ENCODE measurements at regions not wholly inside any gene's neighbourhood (a gene's known extent, or its start where the extent isn't known, plus 50 kb on each side); places are given as distances from the start of the nearest gene placed in this dataset.

GRCh38 chr13:60214213-60215055, 50.7 kb upstream of the DIAPH3 start:
- Mint-ChIP-seq H3K27me3 (ENCODE audit: low read depth) (no peaks in the 10 kb centered on the region), H3K27ac (no peak overlapping the region), H3K4me3 (no peak overlapping the region), H3K9me3 (no peaks in the 10 kb centered on the region), H3K36me3 (no peaks in the 10 kb centered on the region), H3K4me1 (peaks cover 5% of the 10 kb centered on the region)
- ChIA-PET POLR2A (no interaction called here), CTCF (no interaction called here)
- no peak for TF ChIP-seq EMX1 (CRISPR knock-in tag; IDR thresholded peaks at IDR 0.05)
- no peak for TF ChIP-seq IRF2 (CRISPR knock-in tag; IDR thresholded peaks at IDR 0.05; ENCODE audit: borderline replicate concordance, low read depth)
- TF ChIP-seq ZNF512 (CRISPR knock-in tag; IDR thresholded peaks at IDR 0.05; ENCODE audit: borderline replicate concordance) = no peak
- TF ChIP-seq, protein P1, sequence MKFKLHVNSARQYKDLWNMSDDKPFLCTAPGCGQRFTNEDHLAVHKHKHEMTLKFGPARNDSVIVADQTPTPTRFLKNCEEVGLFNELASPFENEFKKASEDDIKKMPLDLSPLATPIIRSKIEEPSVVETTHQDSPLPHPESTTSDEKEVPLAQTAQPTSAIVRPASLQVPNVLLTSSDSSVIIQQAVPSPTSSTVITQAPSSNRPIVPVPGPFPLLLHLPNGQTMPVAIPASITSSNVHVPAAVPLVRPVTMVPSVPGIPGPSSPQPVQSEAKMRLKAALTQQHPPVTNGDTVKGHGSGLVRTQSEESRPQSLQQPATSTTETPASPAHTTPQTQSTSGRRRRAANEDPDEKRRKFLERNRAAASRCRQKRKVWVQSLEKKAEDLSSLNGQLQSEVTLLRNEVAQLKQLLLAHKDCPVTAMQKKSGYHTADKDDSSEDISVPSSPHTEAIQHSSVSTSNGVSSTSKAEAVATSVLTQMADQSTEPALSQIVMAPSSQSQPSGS (CRISPR knock-in tag; IDR thresholded peaks at IDR 0.05; ENCODE audit: borderline replicate concordance, low read depth) = no peak
- TF ChIP-seq, protein P2, sequence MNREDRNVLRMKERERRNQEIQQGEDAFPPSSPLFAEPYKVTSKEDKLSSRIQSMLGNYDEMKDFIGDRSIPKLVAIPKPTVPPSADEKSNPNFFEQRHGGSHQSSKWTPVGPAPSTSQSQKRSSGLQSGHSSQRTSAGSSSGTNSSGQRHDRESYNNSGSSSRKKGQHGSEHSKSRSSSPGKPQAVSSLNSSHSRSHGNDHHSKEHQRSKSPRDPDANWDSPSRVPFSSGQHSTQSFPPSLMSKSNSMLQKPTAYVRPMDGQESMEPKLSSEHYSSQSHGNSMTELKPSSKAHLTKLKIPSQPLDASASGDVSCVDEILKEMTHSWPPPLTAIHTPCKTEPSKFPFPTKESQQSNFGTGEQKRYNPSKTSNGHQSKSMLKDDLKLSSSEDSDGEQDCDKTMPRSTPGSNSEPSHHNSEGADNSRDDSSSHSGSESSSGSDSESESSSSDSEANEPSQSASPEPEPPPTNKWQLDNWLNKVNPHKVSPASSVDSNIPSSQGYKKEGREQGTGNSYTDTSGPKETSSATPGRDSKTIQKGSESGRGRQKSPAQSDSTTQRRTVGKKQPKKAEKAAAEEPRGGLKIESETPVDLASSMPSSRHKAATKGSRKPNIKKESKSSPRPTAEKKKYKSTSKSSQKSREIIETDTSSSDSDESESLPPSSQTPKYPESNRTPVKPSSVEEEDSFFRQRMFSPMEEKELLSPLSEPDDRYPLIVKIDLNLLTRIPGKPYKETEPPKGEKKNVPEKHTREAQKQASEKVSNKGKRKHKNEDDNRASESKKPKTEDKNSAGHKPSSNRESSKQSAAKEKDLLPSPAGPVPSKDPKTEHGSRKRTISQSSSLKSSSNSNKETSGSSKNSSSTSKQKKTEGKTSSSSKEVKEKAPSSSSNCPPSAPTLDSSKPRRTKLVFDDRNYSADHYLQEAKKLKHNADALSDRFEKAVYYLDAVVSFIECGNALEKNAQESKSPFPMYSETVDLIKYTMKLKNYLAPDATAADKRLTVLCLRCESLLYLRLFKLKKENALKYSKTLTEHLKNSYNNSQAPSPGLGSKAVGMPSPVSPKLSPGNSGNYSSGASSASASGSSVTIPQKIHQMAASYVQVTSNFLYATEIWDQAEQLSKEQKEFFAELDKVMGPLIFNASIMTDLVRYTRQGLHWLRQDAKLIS (CRISPR knock-in tag; IDR thresholded peaks at IDR 0.05; ENCODE audit: borderline replicate concordance) = no peak
- DNase-seq (ENCODE audit: low spot score) (no peak), ATAC-seq (no peak)

DNA sequence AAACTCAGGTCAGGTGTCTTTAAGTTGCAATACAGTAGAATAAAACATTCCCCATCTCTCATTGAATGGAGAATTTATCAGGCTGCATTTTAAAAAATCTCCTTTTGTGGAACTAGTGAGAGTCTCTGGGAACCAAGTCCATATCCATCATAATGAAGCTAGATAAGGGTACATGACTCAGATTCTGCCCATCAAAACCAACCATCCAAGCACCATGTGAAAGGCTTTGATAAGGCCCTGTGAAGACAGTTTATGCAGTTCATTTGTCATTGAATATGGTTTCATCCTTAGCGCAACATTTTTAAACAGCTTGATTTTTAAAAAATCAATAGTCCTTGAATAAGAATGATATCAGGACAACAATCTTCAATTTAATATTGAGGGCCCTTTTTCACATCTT, 56.3 kb upstream of the DIAPH3 start:
- Mint-ChIP-seq H3K4me3 (no peak overlapping the region), H3K27me3 (ENCODE audit: low read depth) (no peaks in the 10 kb centered on the region), H3K27ac (no peak overlapping the region), H3K36me3 (no peaks in the 10 kb centered on the region), H3K4me1 (peaks cover 3% of the 10 kb centered on the region; the same call in 1 of the 2 replicates), H3K9me3 (no peaks in the 10 kb centered on the region)
- ATAC-seq = no peak
- CTCF ChIA-PET = interaction anchor here (0.5 kb wide), 1 partner anchor 323 kb away, joined by 3 read pairs; no protein-coding TSS in a partner anchor
- POLR2A ChIA-PET = no interaction called here
- no peak for DNase-seq (ENCODE audit: low spot score)
- TF ChIP-seq, protein P3, sequence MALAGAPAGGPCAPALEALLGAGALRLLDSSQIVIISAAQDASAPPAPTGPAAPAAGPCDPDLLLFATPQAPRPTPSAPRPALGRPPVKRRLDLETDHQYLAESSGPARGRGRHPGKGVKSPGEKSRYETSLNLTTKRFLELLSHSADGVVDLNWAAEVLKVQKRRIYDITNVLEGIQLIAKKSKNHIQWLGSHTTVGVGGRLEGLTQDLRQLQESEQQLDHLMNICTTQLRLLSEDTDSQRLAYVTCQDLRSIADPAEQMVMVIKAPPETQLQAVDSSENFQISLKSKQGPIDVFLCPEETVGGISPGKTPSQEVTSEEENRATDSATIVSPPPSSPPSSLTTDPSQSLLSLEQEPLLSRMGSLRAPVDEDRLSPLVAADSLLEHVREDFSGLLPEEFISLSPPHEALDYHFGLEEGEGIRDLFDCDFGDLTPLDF (CRISPR knock-in tag; IDR thresholded peaks at IDR 0.05) = no peak
- TF ChIP-seq ZNF512 (CRISPR knock-in tag; IDR thresholded peaks at IDR 0.05; ENCODE audit: borderline replicate concordance) (no peak), FOXJ3 (CRISPR knock-in tag; IDR thresholded peaks at IDR 0.05; ENCODE audit: borderline replicate concordance) (no peak), ZNF416 (CRISPR knock-in tag; IDR thresholded peaks at IDR 0.05) (no peak), TEAD4 (CRISPR knock-in tag; IDR thresholded peaks at IDR 0.05) (no peak), KAT7 (CRISPR knock-in tag; IDR thresholded peaks at IDR 0.05; ENCODE audit: borderline replicate concordance) (no peak), OVOL2 (CRISPR knock-in tag; IDR thresholded peaks at IDR 0.05; ENCODE audit: borderline replicate concordance) (no peak), FOXP4 (CRISPR knock-in tag; IDR thresholded peaks at IDR 0.05) (no peak), PRDM15 (CRISPR knock-in tag; IDR thresholded peaks at IDR 0.05) (no peak), TP53 (CRISPR knock-in tag; IDR thresholded peaks at IDR 0.05) (no peak), TCF7 (CRISPR knock-in tag; IDR thresholded peaks at IDR 0.05; ENCODE audit: low read depth) (no peak)
- TF ChIP-seq, protein P4, sequence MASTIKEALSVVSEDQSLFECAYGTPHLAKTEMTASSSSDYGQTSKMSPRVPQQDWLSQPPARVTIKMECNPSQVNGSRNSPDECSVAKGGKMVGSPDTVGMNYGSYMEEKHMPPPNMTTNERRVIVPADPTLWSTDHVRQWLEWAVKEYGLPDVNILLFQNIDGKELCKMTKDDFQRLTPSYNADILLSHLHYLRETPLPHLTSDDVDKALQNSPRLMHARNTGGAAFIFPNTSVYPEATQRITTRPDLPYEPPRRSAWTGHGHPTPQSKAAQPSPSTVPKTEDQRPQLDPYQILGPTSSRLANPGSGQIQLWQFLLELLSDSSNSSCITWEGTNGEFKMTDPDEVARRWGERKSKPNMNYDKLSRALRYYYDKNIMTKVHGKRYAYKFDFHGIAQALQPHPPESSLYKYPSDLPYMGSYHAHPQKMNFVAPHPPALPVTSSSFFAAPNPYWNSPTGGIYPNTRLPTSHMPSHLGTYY (CRISPR knock-in tag; IDR thresholded peaks at IDR 0.05) = no peak
